Inflammatory macrophage (primary cell): ENCODE measurements at regions not wholly inside any gene's neighbourhood (a gene's known extent, or its start where the extent isn't known, plus 50 kb on each side); places are given as distances from the start of the nearest gene placed in this dataset.
"Not testable (repeated sequence)": the region's sequence is repeated elsewhere in the genome, so short reads cannot be mapped to it uniquely, and the experiment has no call there.

ENCODE experiments used
- DNase-seq, 2 donors: peaks; one replicate each; pipeline ENCODE4 v3.0.0-alpha.2; 2020 to 2022

DNA sequence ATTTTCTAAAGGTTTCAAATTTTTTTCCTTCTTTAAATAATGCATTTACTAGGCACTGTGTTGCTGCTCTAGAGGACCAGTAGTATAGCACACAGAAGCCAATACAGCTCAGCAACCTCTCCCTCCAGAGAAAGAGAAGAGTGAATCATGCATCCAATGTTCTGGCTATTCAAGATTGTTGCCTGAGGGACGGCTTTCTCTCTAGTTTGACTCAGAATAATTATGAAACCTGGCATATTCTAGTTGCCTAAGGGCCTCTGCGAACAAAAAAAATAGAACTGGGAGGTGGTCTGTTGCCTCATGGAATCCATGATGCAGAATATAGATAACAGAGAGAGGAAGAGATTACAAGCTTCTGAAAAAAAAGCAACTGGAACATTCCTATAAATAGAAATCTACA lies 1233.3 kb upstream of the PABPC4L start:
- DNase-seq, result no peak

DNA sequence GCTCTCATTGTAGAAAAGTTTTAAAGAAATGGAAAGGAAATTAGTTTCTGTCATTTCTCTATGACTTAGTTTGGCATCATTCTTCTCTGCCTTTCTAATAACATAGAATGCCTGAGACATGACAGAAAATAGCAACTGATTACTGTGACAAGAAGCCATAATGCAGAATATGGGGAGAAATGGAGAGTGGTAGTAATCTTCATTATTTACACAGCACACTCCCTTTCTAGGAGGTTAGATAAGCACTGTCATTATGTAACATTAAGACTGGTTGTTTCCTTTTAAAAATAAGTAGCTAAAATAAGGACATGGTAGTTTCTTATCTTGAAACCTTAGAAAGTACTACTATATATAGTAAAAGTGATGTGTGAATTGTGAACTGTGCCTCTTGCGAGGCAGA lies 1227.9 kb upstream of the PABPC4L start:
- DNase-seq, result no peak

DNA sequence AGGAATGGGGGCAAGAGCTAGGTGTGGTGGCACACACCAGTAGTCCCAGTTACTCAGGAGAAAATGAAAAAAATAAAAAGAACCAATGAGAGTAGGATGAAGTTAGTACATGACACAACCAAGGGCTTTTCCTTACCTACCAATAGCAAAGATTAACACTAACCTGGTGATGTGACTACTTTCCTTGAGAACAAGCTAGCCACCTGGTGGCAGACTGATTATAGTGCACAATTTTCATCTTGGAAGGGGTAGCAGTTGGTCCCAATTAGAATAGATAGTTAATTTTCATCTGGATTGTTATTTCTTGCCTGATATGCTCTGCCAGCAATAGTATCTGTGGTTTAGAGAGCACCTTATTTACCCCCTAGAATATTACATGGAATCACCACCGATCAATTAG lies 1216.8 kb upstream of the PABPC4L start:
- DNase-seq, result no peak

DNA sequence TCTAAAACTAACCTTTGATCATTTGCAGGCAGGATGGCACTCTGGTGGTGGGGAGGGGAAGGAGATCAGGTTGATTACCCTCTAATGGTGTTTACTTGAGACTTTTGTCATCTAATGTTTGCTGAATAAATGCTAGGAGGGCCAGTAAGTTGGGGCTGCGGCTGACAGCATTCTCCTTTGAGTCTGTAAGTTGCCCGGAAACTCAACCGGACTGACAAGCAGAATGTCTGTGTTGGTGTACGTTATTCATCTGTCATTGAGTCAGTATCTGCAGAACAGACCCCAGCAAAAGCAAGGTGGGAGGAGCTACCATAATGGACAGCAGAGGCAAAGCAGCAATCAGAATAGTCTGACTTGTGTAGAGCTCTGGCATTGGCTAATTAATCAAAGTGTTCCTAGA lies 1210.6 kb upstream of the PABPC4L start:
- DNase-seq, result no peak

DNA sequence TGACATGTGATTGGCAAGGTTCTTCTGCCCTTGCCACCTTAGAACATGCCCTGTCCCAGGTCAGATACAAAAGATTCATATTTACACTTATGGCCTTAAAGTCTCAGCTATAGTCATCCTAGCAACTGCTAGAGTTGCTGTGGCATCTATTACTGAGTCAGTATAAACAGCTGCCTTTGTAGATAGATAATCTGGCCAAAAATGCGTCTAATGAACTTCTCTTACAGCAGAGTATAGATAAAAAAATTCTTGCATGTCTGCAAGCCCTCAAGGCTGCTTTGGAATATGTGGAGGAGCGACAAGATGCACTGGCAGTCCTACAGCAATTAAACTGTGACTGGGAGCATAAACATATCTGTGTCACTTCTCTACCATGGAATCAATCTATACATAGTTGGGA lies 1209.7 kb upstream of the PABPC4L start:
- DNase-seq, result no peak

DNA sequence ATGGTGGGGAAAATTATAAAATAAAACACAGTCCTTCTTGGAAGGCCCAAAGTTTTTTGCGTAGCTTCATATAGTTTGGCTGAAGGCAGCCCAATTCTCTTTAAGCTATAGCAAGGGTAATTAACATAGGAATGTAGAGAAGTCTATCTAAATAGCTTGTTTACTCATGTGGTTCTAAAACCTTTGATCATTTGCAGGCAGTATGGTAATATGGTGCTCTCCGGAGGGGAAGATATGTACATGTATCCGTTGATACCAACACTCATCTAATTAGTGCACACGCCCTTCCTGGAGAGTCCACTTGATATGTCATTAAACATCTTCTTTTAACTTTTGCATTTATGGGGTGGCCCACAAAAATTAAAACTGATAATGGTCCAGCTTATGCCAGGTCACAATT lies 1207.7 kb upstream of the PABPC4L start:
- not testable (repeated sequence) for DNase-seq

DNA sequence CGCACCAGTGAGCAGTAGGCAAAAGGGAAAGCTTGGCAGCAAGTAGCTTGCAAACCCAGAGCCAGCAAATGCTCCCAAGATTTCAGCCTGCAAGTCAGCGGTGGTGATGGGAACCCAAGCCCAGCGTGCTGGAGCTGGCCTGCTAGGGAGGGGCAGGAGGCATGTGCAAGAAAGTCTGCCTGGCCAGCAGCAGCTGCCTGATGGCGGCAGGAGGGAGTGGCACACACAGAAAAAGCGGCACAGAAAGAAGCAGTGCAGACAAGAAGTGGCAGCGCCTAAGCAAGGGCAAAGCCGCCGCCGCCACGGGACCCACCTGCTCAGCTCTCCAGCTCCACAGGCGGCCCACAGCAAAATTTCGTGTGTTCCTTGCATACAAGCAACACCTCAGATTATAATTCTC lies 1206.5 kb upstream of the PABPC4L start:
- no peak for DNase-seq

DNA sequence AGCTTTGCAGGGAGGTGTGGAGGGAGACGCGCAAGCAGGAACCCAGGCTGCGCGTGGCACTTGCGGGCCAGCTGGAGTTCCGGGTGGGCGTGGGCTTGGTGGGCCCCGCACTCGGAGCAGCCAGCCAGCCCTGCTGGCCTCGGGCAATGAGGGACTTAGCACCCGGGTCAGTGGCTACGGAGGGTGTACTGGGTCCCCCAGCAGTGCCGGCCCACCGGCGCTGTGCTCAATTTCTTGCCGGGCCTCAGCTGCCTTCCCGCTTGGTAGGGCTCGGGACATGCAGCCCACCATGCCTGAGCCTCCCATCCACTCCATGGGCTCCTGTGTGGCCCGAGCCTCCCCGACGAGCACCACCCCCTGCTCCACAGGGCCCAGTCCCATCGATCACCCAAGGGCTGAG lies 1205.0 kb upstream of the PABPC4L start:
- not testable (repeated sequence) for DNase-seq

DNA sequence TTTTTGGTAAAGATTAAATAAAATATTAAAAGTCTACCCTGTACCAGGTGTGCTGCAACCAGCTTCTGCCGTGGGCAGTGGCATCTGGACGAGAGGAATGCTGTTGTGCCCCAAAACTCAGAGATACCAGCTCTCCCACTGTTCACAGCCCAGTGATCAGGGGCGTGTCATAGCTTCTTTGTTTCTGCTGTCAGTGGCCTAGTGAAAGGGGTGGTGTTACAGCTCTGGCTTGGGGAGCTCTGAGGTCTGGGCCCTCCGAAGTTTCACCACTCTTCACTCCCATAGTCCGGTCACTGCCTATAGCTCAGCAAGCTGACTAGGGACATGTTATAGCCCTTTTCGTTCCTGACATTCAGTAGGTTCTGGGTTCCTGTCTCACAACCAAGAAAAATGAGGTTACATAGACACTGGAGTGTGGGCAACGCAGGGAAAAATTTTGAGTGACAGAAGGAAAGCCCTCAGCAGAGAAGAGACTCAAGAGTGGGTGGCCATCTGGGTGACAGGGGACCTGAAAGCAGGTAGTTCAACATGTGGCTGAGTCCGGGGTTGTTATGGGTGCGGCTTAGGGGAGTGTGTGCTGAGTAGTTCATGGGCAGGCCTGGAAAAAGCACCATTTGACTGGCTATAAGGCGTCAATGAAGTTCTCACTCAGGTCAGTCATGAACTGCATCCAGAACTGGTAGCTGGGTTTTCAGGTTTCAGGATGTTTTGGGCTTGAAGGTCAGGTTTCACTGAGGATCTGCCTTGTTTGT lies 1184.4 kb upstream of the PABPC4L start:
- no peak for DNase-seq

DNA sequence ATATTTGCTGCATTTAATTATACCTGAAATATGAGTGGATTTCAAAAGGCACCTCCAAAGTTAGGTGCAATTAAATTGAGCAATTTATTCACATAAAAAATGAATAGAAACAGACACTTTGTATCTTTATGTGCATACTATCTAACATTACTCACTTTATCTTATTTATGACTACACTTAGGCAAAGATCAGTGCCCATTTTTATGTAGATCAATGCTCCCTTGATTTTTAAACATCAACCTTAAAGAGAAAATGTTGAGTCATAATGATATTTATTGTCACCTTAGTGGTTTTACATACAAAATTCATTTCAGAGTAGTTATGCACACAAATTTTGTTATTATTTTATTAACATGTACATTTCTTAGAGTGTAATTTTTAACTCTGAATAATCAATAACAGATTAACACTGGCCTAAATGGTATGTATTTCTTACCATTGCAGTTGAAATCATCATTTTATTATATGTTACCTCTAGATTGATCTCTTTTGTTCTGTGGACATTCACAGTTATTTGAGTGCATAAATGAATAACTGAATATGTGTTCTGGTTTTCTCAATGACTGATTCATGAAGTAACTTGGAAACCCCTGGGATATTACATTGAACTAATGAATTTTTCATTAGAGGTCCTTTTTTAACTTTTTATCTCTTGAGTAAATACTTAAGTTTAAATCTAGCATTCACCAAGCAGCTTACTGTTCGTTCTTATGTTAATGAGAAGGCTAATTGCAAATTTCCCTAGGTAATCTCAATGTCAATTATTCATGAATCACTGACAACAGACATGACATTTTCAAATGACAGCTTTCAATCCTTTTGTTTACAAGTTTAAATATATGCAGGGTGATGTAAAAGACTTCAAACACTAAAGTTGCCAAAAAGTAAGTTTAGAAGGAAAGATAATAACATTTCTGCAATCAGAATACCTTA lies 1182.0 kb upstream of the PABPC4L start:
- DNase-seq, result no peak

DNA sequence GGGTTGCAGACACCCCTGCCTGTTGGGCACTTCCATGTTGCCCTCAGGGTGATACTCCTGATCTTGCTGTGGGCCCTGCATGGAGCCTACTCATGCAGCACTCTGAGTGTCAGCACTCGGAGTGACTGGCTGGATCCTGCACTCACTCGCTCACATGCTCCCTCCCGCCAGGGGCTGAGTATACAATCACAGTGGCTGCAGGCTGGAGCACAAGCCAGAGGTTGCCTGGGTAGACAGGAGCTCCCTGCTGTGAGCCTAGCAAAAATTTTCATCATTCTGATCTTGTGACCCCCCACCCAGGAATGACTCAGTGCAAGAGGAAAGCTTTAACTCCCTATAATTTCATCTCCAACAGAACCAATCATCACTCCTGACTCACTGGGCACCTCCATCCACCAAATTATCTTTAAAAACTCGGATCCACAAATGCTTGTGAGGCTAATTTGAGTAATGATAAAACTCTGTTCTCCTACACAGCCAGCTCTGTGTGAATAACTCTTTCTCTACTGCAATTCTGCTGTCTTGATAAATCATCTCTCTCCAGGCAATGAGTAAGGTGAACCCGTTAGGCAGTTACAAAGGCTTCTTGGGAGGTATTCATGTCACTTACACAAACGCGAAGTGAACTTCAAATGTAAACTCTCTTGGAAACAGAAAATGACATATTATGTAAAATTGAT lies 1180.8 kb upstream of the PABPC4L start:
- DNase-seq, result no peak

DNA sequence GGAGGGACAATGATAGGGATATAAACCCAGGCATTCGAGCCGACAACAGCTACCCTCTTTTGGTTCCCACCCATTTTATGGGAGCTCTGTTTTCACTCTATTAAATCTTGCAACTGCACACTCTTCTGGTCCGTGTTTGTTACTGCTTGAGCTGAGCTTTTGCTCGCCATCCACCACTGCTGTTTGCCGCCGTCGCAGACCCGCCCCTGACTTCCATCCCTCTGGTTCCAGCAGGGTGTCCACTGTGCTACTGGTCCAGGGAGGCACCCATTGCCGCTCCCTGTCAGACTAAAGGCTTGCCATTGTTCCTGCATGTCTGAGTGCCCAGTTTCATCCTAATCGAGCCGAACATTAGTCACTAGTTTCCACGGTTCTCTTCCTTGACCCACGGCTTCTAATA lies 1170.5 kb upstream of the PABPC4L start:
- DNase-seq, result no peak

DNA sequence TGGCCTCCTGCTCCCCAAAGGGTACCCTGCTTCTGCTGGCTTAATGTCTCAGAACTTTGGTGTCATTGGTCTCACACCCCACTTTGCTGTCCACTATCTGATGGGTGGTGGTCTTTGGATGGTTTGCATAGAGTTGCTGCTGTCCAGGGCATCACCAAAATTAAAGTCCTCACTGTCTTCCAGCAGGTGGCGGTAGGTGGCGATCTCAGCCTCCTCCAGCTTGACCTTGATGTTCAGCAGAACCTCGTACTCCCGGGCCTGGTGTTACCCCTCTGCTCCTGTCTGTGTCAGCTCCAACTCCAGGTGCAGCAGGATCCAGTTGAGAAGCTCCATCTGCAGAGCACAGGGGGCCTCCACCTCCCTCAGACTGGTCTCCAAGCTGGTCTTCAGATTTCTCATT lies 1169.5 kb upstream of the PABPC4L start:
- peak in 1 of 2 donors; percentile 3 for DNase-seq

DNA sequence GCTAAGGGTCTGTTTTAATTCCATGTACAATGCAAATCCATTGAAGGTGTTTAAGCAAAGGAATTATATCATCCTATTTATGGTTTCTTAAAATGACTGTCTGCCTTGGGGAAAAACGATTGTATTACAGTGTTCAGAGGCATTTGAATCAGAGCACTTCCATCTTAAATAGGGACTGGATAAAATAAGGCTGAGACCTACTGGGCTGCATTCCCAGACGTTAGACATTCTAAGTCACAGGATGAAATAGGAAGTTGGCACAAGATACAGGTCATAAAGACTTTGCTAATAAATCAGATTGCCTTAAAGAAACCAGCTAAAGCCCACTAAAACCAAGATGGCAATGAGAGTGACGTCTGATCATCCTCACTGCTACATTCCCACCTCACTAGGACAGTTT lies 1167.2 kb upstream of the PABPC4L start:
- no peak for DNase-seq

DNA sequence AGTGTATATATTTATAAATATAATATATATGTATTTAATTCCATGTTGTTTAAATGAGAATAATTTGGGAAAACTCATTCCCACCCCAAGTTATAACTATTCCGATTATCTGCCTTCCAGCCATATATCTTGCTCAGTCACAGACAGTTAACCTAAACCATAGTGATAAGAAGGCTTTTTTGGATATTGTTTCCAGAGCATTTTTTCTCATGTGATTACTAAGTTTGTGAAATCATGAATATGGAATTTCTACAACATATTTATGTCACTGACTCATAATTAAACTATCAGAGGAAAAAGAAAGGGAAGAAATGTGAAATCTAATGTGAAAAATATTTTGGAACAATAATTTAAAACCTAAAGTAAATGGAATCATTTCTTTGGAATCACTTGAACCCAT lies 1163.5 kb upstream of the PABPC4L start:
- no peak for DNase-seq

DNA sequence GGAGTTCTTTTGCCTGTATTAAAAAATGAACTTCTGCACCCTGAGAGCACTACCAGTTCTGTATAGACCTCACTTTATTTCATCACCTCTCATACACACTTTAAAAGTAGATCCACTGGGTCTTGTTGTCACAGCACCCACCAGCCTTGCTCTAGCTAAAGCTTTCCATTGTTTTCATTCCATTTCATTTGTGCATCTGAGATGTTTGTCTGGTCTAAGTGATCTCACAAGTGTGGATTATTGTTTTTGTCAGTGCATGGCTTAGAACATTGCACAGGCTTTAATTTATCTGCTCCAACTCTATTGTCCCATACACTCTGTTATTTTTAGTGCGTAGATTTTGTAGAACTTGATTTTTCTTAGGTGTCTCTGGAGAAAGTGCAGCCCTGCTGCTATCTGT lies 1157.5 kb upstream of the PABPC4L start:
- no peak for DNase-seq

DNA sequence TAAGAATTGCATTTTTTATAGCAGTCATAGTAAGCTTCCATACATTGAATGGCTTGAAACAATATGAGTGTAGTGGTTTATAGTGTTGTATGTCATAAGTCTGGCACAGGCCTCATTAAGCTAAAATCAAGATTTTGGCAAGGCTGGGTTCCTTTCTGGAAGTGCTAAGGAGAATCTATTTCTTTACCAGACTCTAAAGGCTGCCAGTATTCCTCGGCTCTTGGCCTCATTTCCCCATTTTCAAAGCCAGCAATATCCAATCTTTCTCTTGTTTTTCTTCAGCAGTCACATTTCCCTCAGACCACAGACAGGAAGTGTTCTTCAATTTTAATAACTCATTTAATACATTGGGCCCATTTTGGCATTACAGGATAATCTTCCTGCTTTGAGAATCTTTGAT lies 1155.5 kb upstream of the PABPC4L start:
- DNase-seq, result no peak

DNA sequence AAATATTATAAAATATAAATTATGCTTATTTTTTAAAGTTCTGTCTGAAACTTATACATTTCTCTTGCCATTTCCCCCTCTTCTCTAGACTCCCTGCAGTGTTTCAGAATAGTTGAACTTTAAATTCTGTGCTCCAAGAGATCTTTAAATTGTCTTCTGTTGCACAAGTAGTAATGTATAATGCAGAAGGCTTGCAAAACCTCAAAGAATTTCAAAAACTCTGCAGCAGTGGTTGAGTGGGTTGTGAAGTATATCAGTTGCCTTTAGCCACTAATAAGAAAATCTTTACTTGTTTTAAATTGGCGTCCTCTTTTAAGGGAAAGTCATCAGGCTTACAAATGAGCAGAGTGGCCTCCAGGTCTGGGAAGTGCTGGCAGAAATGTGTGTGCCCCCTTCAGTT lies 1153.3 kb upstream of the PABPC4L start:
- no peak for DNase-seq

DNA sequence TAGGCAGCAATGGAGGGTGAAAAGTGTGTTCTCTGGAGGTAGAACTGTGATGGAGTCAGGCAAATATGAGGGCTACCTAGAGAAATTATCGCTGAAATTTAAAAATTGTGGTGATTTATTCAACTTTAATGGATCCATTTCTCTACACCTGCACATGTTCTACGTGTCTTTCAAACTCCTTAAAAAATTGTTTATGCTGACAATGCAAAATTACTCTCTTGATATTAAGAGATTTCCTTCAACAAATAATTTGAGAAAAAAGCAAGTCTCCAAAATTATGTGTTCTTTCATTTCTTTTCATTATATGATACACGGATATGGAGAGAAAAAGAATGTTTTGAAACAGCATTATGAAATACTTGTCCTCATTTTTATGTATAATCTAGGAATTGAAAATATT lies 1151.4 kb upstream of the PABPC4L start:
- no peak for DNase-seq

DNA sequence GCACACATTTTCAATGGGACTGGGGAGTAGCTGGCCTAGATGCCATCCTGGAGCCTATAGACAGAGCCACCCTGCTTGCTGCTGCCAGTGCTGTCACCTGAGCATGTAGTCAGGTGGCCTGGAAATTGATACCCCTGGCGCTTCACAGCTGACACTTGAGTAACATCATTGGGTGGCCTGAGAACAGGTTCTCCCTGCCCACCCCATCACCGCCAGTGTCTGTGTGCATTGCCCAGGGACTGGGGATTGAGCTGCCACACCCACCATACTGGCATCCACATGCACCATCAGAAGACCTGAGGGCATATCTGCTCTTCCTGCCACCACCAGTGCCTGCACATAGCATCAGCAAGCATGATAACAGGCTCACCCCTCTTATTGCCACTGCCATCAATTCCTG lies 1142.9 kb upstream of the PABPC4L start:
- DNase-seq, result no peak

DNA sequence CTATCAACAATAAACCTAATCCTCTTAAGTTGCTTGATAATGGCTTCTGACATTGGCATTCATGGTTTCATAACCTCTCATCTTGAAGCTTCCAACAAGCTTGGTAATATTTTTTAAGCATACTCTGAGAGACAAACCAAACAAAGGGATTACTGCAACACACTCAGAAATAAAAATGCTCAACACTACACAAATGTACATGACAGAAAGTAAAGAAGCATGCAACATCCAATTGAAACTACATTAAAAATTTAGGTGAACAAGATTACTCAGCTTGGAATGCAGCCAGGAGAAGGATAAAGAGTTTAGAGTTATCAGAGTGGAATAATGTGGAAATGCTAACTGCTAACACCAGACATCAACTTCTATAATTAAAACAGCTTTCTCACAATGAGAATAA lies 1136.6 kb upstream of the PABPC4L start:
- no peak for DNase-seq

DNA sequence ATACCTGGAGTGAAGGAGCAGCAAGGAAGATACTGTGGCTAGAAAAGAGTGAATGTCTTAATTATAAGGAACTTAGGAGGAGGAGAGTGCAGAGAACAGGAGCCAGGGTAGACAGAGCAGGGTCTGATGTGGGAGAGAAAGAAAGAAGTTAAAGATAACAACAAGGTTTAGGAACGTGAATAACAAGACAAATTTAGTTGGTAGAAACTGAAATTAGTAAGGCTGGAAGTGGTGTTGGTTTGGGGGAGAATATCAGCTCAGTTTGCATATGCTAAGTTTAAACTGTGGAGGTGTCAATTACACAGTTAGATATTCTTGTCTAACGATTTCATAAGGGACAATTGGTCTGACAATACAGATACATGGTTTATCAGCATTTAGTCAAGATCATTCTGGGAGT lies 1123.7 kb upstream of the PABPC4L start:
- DNase-seq, result no peak

DNA sequence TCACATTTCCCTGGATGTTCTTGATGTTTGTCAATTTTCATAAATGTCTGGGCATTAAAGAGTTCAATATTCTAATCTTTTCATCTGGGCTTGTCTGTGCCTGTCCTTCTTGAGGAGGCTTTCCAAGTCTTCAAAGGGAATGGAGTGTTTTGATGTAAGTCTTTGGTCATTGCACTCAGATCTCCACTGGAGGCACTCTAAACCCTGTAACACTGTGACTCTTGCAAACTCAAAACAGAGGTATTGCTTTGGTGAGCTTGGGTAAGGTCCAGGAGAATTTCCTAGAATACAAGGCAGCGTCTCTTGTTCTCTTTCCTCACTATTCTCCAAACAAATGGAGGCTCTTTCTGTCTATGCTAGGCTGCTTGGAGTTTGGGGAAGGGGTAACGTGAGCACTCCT lies 1118.1 kb upstream of the PABPC4L start:
- no peak for DNase-seq
